Osteoblast (primary cell): ENCODE measurements at regions not wholly inside any gene's neighbourhood (a gene's known extent, or its start where the extent isn't known, plus 50 kb on each side); places are given as distances from the start of the nearest gene placed in this dataset.

Experiments used
- DNase-seq: peaks from one replicate; pipeline ENCODE4 v3.0.0; 2011; ENCODE audit warnings: low spot score, mixed read lengths; ENCODE audit not compliant: insufficient read length; ENCODE audit errors: missing footprints
- H2AFZ ChIP-seq: 2 replicates; pipeline ENCODE4 v1.6.0; 2011; ENCODE audit warnings: mild to moderate bottlenecking, low read length
- H3K27ac ChIP-seq: 2 replicates; pipeline ENCODE4 v1.5.1; 2011; ENCODE audit warnings: mild to moderate bottlenecking, low read depth, low read length, moderate library complexity
- H3K27me3 ChIP-seq: 2 replicates; pipeline ENCODE4 v1.6.0; 2012; ENCODE audit warnings: mild to moderate bottlenecking, control low read depth, inconsistent platforms, low read length, moderate library complexity; ENCODE audit not compliant: insufficient read depth
- H3K36me3 ChIP-seq: 2 replicates; pipeline ENCODE4 v1.5.1; 2011; ENCODE audit warnings: mild to moderate bottlenecking, low read length, control low read depth, moderate library complexity; ENCODE audit not compliant: insufficient read depth
- H3K4me1 ChIP-seq: 2 replicates; pipeline ENCODE4 v1.5.1; 2011; ENCODE audit warnings: mild to moderate bottlenecking, low read length, control low read depth, moderate library complexity; ENCODE audit not compliant: insufficient read depth
- H3K4me2 ChIP-seq: 2 replicates; pipeline ENCODE4 v1.6.0; 2011; ENCODE audit warnings: mild to moderate bottlenecking, low read length; ENCODE audit not compliant: insufficient read depth
- H3K4me3 ChIP-seq: fragments of 200-600 bp; sonication (generic); 3 replicates; pipeline ENCODE4 v1.5.1; 2012; ENCODE audit warnings: mild to moderate bottlenecking, low read length, inconsistent platforms; ENCODE audit not compliant: insufficient read depth
- H3K79me2 ChIP-seq: 2 replicates; pipeline ENCODE4 v1.6.0; 2012; ENCODE audit warnings: mild to moderate bottlenecking, low read length, control low read depth, inconsistent platforms; ENCODE audit not compliant: insufficient read depth
- H3K9me3 ChIP-seq: 2 replicates; pipeline ENCODE4 v1.5.1; 2011; ENCODE audit warnings: low read depth, low read length, control low read depth
- H4K20me1 ChIP-seq: 2 replicates; pipeline ENCODE4 v1.6.0; 2012; ENCODE audit warnings: mild to moderate bottlenecking, low read length, control low read depth; ENCODE audit not compliant: insufficient read depth
- TF ChIP-seq, protein P1 (sequence below): IDR thresholded peaks from 2 replicates; pipeline ENCODE4 v1.5.1; 2011; ENCODE audit warnings: mild to moderate bottlenecking, low read depth, low read length, moderate library complexity; ENCODE audit errors: extremely low read depth

GRCh38 chr19:21604951-21605476 is 99.6 kb downstream of the ZNF429 start:
- H3K4me3 ChIP-seq = peak overlapping the region; percentile 71
- no peak overlapping the region for H3K27ac ChIP-seq
- peak overlapping the region; percentile 90 for H3K4me2 ChIP-seq
- peaks cover 5% of the 10 kb centered on the region for H3K4me1 ChIP-seq
- no peaks in the 10 kb centered on the region for H3K27me3 ChIP-seq
- H3K9me3 ChIP-seq = no peaks in the 10 kb centered on the region
- TF ChIP-seq, protein P1, sequence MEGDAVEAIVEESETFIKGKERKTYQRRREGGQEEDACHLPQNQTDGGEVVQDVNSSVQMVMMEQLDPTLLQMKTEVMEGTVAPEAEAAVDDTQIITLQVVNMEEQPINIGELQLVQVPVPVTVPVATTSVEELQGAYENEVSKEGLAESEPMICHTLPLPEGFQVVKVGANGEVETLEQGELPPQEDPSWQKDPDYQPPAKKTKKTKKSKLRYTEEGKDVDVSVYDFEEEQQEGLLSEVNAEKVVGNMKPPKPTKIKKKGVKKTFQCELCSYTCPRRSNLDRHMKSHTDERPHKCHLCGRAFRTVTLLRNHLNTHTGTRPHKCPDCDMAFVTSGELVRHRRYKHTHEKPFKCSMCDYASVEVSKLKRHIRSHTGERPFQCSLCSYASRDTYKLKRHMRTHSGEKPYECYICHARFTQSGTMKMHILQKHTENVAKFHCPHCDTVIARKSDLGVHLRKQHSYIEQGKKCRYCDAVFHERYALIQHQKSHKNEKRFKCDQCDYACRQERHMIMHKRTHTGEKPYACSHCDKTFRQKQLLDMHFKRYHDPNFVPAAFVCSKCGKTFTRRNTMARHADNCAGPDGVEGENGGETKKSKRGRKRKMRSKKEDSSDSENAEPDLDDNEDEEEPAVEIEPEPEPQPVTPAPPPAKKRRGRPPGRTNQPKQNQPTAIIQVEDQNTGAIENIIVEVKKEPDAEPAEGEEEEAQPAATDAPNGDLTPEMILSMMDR = no peak
- H2AFZ ChIP-seq = peak overlapping the region; percentile 92
- no peaks in the 10 kb centered on the region for H4K20me1 ChIP-seq
- peak; percentile 69 for DNase-seq
- no peaks in the 10 kb centered on the region for H3K36me3 ChIP-seq
- no peaks in the 10 kb centered on the region for H3K79me2 ChIP-seq
